Activated CD8-positive, alpha-beta memory T cell treated with anti-CD3 and anti-CD28 coated beads, Interleukin-2, amount 10 ng/mL, durations not matched to agents 7 days and 5 days (primary cell): ENCODE measurements at regions not wholly inside any gene's neighbourhood (a gene's known extent, or its start where the extent isn't known, plus 50 kb on each side); places are given as distances from the start of the nearest gene placed in this dataset.

Experiments used
- ATAC-seq: fragments of 150-1000 bp; cut with Tn5 transposase; one replicate; pipeline ENCODE4 v1.10.0; 2021; ENCODE audit warnings: moderate library complexity
- CTCF ChIA-PET: fragments of 350-600 bp; sonication (Branson Sonifier 250); formaldehyde crosslinking; loops from one replicate; lab custom pipeline; 2021; ENCODE audit warnings: antibody characterized with exemption; lab: Charles Lee
- DNase-seq: peaks from one replicate; pipeline ENCODE4 v3.0.0-alpha.2; 2020
- H3K27ac Mint-ChIP-seq: one replicate; pipeline ENCODE4 v1.8.0; 2021; ENCODE audit warnings: mild to moderate bottlenecking, mixed read lengths
- H3K27me3 Mint-ChIP-seq: one replicate; pipeline ENCODE4 v1.8.0; 2021; ENCODE audit warnings: mixed read lengths
- H3K36me3 Mint-ChIP-seq: one replicate; pipeline ENCODE4 v1.8.0; 2021; ENCODE audit warnings: mild to moderate bottlenecking, mixed read lengths
- H3K4me1 Mint-ChIP-seq: one replicate; pipeline ENCODE4 v1.8.0; 2021; ENCODE audit warnings: mixed read lengths
- H3K4me3 Mint-ChIP-seq: one replicate; pipeline ENCODE4 v1.8.0; 2021; ENCODE audit warnings: mild to moderate bottlenecking, moderate library complexity, mixed read lengths
- H3K9me3 Mint-ChIP-seq: one replicate; pipeline ENCODE4 v1.8.0; 2022; ENCODE audit warnings: low read depth, mixed read lengths

GRCh38 chr18:41444943-41445342 is 510.1 kb upstream of the PIK3C3 start:
- Mint-ChIP-seq H3K27ac (no peak overlapping the region), H3K36me3 (no peaks in the 10 kb centered on the region), H3K4me3 (no peak overlapping the region), H3K27me3 (no peaks in the 10 kb centered on the region), H3K9me3 (peaks cover 5% of the 10 kb centered on the region), H3K4me1 (no peaks in the 10 kb centered on the region)
- ATAC-seq: no peak
- DNase-seq: no peak
- CTCF ChIA-PET: no interaction called here

DNA sequence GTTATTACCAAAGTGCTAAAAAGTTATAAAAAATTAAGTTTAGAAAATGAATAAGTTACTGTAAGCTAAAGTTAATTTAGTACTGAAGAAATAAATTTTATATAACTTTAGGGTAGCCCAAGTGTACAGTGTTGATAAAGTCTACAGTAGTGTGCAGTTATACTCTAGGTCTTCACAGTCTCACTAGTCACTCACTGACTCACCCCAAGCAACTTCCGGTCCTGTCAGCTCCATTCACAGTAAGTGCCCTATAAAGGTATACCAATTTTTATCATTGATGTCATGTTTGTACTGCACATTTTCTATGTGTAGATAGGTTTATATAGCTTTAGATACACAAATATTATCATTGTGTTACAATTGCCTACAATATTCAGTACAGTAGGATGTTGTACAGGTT is 518.3 kb upstream of the PIK3C3 start:
- Mint-ChIP-seq H3K4me1 (no peaks in the 10 kb centered on the region), H3K36me3 (no peaks in the 10 kb centered on the region), H3K27ac (no peak overlapping the region), H3K27me3 (no peaks in the 10 kb centered on the region), H3K9me3 (peaks cover 4% of the 10 kb centered on the region), H3K4me3 (no peak overlapping the region)
- CTCF ChIA-PET: no interaction called here
- DNase-seq (no peak), ATAC-seq (no peak)

DNA sequence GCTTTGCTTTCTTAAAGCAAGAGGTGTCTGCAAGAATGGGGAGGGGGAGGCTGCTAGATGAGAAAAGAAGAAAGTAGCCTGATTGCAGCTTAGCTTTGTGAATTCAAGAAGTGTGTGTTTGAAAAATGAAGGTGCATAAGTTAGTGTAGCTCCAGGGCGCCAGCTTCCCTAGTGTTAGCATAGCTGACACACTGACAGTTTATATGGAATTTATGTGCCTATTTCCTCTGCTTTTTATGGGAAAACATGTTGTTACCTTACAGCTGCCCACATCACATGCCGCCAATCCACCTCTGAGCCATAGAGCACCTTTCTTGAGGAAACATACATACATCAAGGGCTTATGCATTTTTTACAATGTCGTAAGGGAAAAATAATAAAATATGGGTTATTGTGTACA is 536.4 kb upstream of the PIK3C3 start:
- DNase-seq: no peak
- Mint-ChIP-seq H3K4me3 (no peak overlapping the region), H3K27me3 (no peaks in the 10 kb centered on the region), H3K27ac (no peak overlapping the region), H3K4me1 (no peaks in the 10 kb centered on the region), H3K9me3 (peaks cover 2% of the 10 kb centered on the region), H3K36me3 (no peaks in the 10 kb centered on the region)
- no peak for ATAC-seq
- CTCF ChIA-PET: no interaction called here

DNA sequence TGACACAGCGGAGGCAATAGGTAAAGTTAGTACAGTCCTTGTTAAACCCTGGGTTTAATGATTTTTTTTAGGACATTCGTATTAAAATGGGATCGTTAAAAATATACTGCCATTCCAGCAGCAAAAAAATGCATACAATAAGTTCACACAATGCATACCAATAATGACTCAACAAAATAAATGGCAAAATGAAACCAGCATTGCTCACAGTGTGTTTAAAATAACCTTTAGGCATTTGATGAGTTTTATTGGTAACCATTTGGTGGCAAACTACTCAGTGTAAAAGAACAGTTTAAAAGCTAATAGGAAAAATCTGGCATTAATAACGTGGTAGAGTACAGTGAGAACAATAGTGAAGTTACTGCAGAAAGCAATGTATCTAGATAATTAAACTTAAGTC is 539.0 kb upstream of the PIK3C3 start:
- H3K4me1 Mint-ChIP-seq: no peaks in the 10 kb centered on the region
- H3K36me3 Mint-ChIP-seq: no peaks in the 10 kb centered on the region
- DNase-seq (no peak), ATAC-seq (no peak)
- no peak overlapping the region for H3K4me3 Mint-ChIP-seq
- peaks cover 9% of the 10 kb centered on the region for H3K9me3 Mint-ChIP-seq
- no peak overlapping the region for H3K27ac Mint-ChIP-seq
- no peaks in the 10 kb centered on the region for H3K27me3 Mint-ChIP-seq
- CTCF ChIA-PET: no interaction called here

- no peak overlapping the region for H3K4me3 Mint-ChIP-seq
- CTCF ChIA-PET: no interaction called here
- H3K27ac Mint-ChIP-seq: no peak overlapping the region
Measured at GRCh38 chr18:41410006-41410405, 545.0 kb upstream of the PIK3C3 start.

GRCh38 chr18:41406834-41407233 is 548.2 kb upstream of the PIK3C3 start:
- no peaks in the 10 kb centered on the region for H3K4me1 Mint-ChIP-seq
- CTCF ChIA-PET: no interaction called here
- DNase-seq (no peak), ATAC-seq (no peak)
- H3K4me3 Mint-ChIP-seq: no peak overlapping the region
- no peaks in the 10 kb centered on the region for H3K36me3 Mint-ChIP-seq
- peaks cover 2% of the 10 kb centered on the region for H3K9me3 Mint-ChIP-seq
- no peaks in the 10 kb centered on the region for H3K27me3 Mint-ChIP-seq
- H3K27ac Mint-ChIP-seq: no peak overlapping the region

More at GRCh38 chr18:41410006-41410405, 545.0 kb upstream of the PIK3C3 start:
- ATAC-seq (no peak), DNase-seq (no peak)
- no peaks in the 10 kb centered on the region for H3K27me3 Mint-ChIP-seq
- H3K9me3 Mint-ChIP-seq: peaks cover 9% of the 10 kb centered on the region
- H3K4me1 Mint-ChIP-seq: no peaks in the 10 kb centered on the region
- no peaks in the 10 kb centered on the region for H3K36me3 Mint-ChIP-seq

GRCh38 chr18:41396861-41397260 is 558.2 kb upstream of the PIK3C3 start:
- CTCF ChIA-PET: no interaction called here
- Mint-ChIP-seq H3K27ac (no peak overlapping the region), H3K4me3 (no peak overlapping the region), H3K9me3 (no peaks in the 10 kb centered on the region), H3K36me3 (no peaks in the 10 kb centered on the region), H3K4me1 (no peaks in the 10 kb centered on the region), H3K27me3 (no peaks in the 10 kb centered on the region)
- ATAC-seq: no peak
- DNase-seq: no peak

DNA sequence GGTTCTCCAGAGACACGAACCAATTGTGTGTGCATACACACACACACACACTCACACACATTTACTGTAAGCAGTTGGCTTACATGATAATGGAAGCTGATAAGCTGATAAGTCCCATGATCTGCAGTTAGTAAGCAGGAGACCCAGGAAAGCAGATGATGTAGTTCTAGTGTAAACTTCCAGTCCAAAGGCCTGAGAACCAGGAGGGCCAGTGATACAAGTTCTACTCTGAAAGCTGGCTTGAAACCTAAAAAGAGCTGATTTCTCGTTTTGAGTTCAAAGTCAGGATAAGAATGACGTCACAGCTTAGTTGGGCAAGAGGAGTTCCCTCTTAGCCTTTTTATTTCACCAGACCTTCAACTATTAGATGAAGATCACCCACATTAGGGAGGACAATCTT is 558.8 kb upstream of the PIK3C3 start:
- Mint-ChIP-seq H3K9me3 (no peaks in the 10 kb centered on the region), H3K4me3 (no peak overlapping the region), H3K4me1 (no peaks in the 10 kb centered on the region), H3K27ac (no peak overlapping the region), H3K36me3 (no peaks in the 10 kb centered on the region), H3K27me3 (no peaks in the 10 kb centered on the region)
- CTCF ChIA-PET: no interaction called here
- no peak for DNase-seq
- no peak for ATAC-seq

DNA sequence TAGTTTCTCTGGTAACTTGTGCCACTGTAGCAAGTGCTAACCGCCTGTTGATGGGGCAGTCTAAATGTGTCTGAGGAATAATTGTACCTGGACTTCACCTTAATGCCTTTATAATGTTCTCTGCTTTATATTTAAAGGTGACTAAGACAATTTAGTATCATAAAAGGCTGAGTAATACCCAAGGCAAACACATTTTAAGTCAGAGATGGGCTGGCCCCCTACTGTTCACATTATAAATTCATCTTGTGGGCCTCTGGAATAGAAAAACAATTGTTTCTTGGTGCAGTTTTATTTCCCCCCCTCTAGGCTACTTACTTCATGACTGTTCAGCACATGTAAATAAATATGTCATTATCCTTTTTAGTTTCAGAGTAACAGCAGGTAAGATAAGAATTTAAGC is 559.3 kb upstream of the PIK3C3 start:
- Mint-ChIP-seq H3K4me3 (no peak overlapping the region), H3K9me3 (no peaks in the 10 kb centered on the region), H3K36me3 (no peaks in the 10 kb centered on the region), H3K4me1 (no peaks in the 10 kb centered on the region), H3K27me3 (no peaks in the 10 kb centered on the region), H3K27ac (no peak overlapping the region)
- CTCF ChIA-PET: no interaction called here
- DNase-seq (no peak), ATAC-seq (no peak)

DNA sequence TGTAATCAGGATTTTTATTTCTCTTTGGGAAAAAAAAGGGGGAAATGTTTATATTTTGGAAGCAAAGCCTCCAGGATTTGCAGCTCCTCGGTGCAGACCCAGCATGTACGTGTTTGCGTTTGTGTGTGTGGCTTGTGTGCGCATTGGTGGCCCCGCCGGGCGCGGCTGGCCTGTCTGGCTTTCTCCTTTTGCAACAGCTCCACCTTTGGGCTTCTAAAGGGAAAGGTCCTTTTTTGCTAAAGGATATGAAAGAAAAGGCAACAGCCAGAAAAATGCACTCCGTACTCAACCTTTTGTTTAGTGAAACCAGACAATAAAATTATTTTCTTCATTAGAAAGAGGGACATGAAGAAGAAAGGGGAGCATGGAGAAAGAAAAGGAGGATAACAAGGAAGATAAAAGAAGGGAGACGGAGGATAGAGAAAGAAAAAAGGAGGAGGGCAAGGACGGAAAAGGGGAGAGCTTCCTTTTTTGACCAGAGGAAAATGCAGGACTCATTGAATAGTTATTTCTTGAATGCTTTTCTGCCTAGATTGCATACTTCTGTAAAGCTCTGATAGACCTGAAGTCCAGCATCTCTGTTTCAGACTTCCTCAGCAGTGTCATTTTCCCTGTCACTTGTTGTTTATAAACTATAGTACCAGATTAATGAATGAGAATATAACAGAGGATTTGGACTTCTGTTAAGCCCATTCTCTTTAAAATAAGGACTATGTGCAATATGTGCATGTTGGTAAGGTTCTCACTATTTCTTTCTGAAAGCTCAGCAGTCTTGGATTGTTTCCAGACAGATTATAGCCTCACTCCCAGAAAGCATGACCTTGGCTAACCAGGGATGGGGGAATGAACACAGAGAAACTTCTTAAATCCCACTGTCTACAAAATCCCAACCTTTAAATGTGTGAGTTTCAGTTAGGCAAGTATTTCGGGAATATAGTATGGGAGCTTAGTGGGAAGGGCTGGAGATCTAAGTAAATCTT is 563.1 kb upstream of the PIK3C3 start:
- Mint-ChIP-seq H3K36me3 (no peaks in the 10 kb centered on the region), H3K27ac (no peak overlapping the region), H3K4me1 (no peaks in the 10 kb centered on the region), H3K4me3 (no peak overlapping the region), H3K9me3 (no peaks in the 10 kb centered on the region), H3K27me3 (no peaks in the 10 kb centered on the region)
- DNase-seq (no peak), ATAC-seq (no peak)
- CTCF ChIA-PET: no interaction called here

DNA sequence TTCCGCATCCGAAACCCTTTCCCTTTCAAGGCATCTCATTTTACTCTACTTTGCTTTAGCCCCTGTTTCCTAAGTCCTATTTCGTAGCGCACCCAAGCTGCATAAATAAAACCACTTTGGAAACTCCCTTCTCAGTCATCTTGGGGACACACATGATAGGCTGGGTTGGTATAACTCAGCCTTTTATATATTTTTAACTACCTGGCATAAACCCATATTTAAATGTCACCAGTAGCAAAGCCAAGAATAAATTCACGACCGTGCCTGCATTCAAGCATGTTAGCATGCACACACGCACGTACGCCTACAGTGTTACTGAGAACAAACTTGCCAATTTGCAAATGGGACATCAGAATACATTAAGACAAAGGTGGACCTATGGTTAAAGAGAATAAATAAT is 564.7 kb upstream of the PIK3C3 start:
- Mint-ChIP-seq H3K36me3 (no peaks in the 10 kb centered on the region), H3K27me3 (no peaks in the 10 kb centered on the region), H3K9me3 (no peaks in the 10 kb centered on the region), H3K4me1 (no peaks in the 10 kb centered on the region), H3K4me3 (no peak overlapping the region), H3K27ac (no peak overlapping the region)
- ATAC-seq: no peak
- DNase-seq: no peak
- CTCF ChIA-PET: no interaction called here

- CTCF ChIA-PET: no interaction called here
- ATAC-seq: no peak
- H3K36me3 Mint-ChIP-seq: no peaks in the 10 kb centered on the region
- H3K27me3 Mint-ChIP-seq: no peaks in the 10 kb centered on the region
- H3K4me3 Mint-ChIP-seq: no peak overlapping the region
- H3K4me1 Mint-ChIP-seq: no peaks in the 10 kb centered on the region
- peaks cover 4% of the 10 kb centered on the region for H3K9me3 Mint-ChIP-seq
- no peak overlapping the region for H3K27ac Mint-ChIP-seq
- DNase-seq: no peak
Measured at GRCh38 chr18:41378598-41378997, 576.4 kb upstream of the PIK3C3 start.

DNA sequence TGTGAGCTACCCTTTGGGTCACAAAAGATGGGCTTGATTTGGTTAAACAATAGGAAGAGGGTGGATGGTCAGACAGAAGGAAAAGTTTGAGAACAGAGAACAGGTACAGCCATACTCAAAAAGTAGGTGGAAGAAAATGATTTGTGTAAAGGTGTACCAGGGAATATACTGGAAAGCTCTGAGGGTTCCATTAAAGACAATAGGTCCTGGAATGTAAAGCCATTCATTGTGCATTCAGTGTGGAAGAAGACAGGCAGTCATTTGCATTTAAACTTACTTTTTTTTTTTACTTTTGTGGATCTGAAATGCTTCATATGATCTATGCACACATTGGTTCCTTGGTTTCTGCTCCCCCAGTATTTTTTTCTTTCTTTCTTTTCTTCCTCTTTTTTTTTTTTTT is 581.4 kb upstream of the PIK3C3 start:
- no peaks in the 10 kb centered on the region for H3K36me3 Mint-ChIP-seq
- ATAC-seq: no peak
- CTCF ChIA-PET: no interaction called here

GRCh38 chr18:41372046-41372665 is 582.9 kb upstream of the PIK3C3 start:
- DNase-seq (no peak), ATAC-seq (no peak)
- peaks cover 8% of the 10 kb centered on the region for H3K9me3 Mint-ChIP-seq
- H3K27me3 Mint-ChIP-seq: no peaks in the 10 kb centered on the region
- no peaks in the 10 kb centered on the region for H3K4me1 Mint-ChIP-seq
- CTCF ChIA-PET: no interaction called here
- H3K27ac Mint-ChIP-seq: no peak overlapping the region
- no peak overlapping the region for H3K4me3 Mint-ChIP-seq
- H3K36me3 Mint-ChIP-seq: no peaks in the 10 kb centered on the region

More for the DNA sequence above, 581.4 kb upstream of the PIK3C3 start:
- Mint-ChIP-seq H3K4me3 (no peak overlapping the region), H3K9me3 (peaks cover 8% of the 10 kb centered on the region), H3K4me1 (no peaks in the 10 kb centered on the region), H3K27ac (no peak overlapping the region), H3K27me3 (no peaks in the 10 kb centered on the region)
- DNase-seq: no peak
